ENCODE measurements at regions not wholly inside any gene's neighbourhood (a gene's known extent, or its start where the extent isn't known, plus 50 kb on each side); places are given as distances from the start of the nearest gene placed in this dataset.

DNA sequence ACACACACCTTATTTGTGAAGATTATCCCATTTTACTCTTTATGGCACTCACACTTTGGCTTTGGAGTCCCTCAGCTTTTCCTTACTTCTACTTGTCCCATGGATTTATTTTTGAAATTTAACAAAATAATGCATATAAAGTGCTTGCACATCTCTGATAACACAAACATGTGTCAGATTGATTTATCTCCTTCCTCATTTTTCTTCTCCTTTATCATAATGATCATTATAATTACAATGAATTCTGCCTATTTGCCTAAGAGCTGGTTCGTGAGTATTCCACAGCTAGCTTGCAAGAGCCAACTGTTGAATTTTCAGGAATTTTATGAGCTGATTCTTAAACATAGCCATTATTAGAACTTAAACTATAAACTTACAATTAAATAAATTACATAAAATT lies 347.7 kb downstream of the CHSY3 start:
- no peak for DNase-seq (ENCODE audit: insufficient read length, low spot score)
- no peak for FAIRE-seq
- TF ChIP-seq POLR2AphosphoS5 (IDR thresholded peaks at IDR 0.05; ENCODE audit: low read depth, low read length) (no peak), POLR2A (IDR thresholded peaks at IDR 0.05; ENCODE audit: low read depth, low read length) (no peak), SPI1 (IDR thresholded peaks at IDR 0.05; ENCODE audit: low read depth, low read length) (no peak), POU2F2 (IDR thresholded peaks at IDR 0.05; ENCODE audit: low read depth, low read length) (no peak), TAF1 (IDR thresholded peaks at IDR 0.05; ENCODE audit: low read depth, low read length) (no peak), PAX5 (IDR thresholded peaks at IDR 0.05; ENCODE audit: insufficient read depth, low read length, severe bottlenecking) (no peak)

DNA sequence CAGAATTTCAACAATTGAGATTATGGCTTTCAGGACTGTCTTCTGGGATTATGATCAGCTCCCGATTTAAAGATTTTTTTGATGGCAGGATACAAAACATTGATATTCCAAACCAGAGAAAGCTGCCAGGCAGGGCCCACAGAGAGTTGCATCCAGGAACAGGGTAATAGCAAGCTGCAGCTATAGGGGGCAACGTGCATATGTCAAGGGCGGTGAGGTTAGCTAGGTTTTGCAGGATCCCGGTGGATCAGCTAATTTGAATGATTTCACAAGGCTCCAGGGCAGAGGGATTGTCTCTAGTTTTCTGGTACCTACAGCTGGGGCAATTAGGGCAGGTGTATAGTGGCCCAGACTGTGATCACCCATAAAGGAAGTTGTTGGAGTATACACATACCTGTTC lies 339.4 kb downstream of the CHSY3 start:
- no peak for FAIRE-seq
- no peak for DNase-seq (ENCODE audit: insufficient read length, low spot score)
- TF ChIP-seq SPI1 (IDR thresholded peaks at IDR 0.05; ENCODE audit: low read depth, low read length): no peak
- TF ChIP-seq TAF1 (IDR thresholded peaks at IDR 0.05; ENCODE audit: low read depth, low read length): no peak
- TF ChIP-seq POLR2AphosphoS5 (IDR thresholded peaks at IDR 0.05; ENCODE audit: low read depth, low read length): no peak
- TF ChIP-seq POU2F2 (IDR thresholded peaks at IDR 0.05; ENCODE audit: low read depth, low read length): no peak
- no peak for TF ChIP-seq PAX5 (IDR thresholded peaks at IDR 0.05; ENCODE audit: insufficient read depth, low read length, severe bottlenecking)
- no peak for TF ChIP-seq POLR2A (IDR thresholded peaks at IDR 0.05; ENCODE audit: low read depth, low read length)

GRCh38 chr5:130237721-130238120 lies 333.5 kb downstream of the CHSY3 start:
- DNase-seq (ENCODE audit: insufficient read length, low spot score) (no peak), FAIRE-seq (no peak)
- no peak for TF ChIP-seq SPI1 (IDR thresholded peaks at IDR 0.05; ENCODE audit: low read depth, low read length)
- TF ChIP-seq POU2F2 (IDR thresholded peaks at IDR 0.05; ENCODE audit: low read depth, low read length): no peak
- TF ChIP-seq POLR2A (IDR thresholded peaks at IDR 0.05; ENCODE audit: low read depth, low read length): no peak
- TF ChIP-seq PAX5 (IDR thresholded peaks at IDR 0.05; ENCODE audit: insufficient read depth, low read length, severe bottlenecking): no peak
- TF ChIP-seq TAF1 (IDR thresholded peaks at IDR 0.05; ENCODE audit: low read depth, low read length): no peak
- no peak for TF ChIP-seq POLR2AphosphoS5 (IDR thresholded peaks at IDR 0.05; ENCODE audit: low read depth, low read length)
